HG03457 (cell line): ENCODE measurements at regions not wholly inside any gene's neighbourhood (a gene's known extent, or its start where the extent isn't known, plus 50 kb on each side); places are given as distances from the start of the nearest gene placed in this dataset.
"Not testable (repeated sequence)": the region's sequence is repeated elsewhere in the genome, so short reads cannot be mapped to it uniquely, and the experiment has no call there.

Source experiments
- ATAC-seq: cut with Tn5 transposase; IDR thresholded peaks from one replicate; pipeline ENCODE4 v1.9.1; 2021; ENCODE audit warnings: moderate number of reproducible peaks; ENCODE audit not compliant: unreplicated experiment

- ATAC-seq, result no peak
Observed at GRCh38 chr4:166153548-166153947, 280.5 kb downstream of the TLL1 start.

- ATAC-seq, result no peak
Observed at GRCh38 chr4:166162327-166162726, 289.3 kb downstream of the TLL1 start.

- ATAC-seq, result peak; percentile 98
Observed at GRCh38 chr4:166165829-166166420, 292.9 kb downstream of the TLL1 start.

GRCh38 chr4:166169111-166169510 lies 296.1 kb downstream of the TLL1 start:
- no peak for ATAC-seq

GRCh38 chr4:166172619-166173018 lies 299.6 kb downstream of the TLL1 start:
- no peak for ATAC-seq

- ATAC-seq, result no peak
Observed at GRCh38 chr4:166174717-166175490, 301.9 kb downstream of the TLL1 start.

- ATAC-seq, result no peak
Observed at GRCh38 chr4:166182145-166182544, 309.1 kb downstream of the TLL1 start.

GRCh38 chr4:166195101-166195500 lies 322.1 kb downstream of the TLL1 start:
- no peak for ATAC-seq

- ATAC-seq, result no peak
Observed at GRCh38 chr4:166197166-166197565, 324.1 kb downstream of the TLL1 start.

- ATAC-seq, result no peak
Observed at GRCh38 chr4:166198041-166198440, 325.0 kb downstream of the TLL1 start.

GRCh38 chr4:166198516-166199310 lies 325.7 kb downstream of the TLL1 start:
- no peak for ATAC-seq

GRCh38 chr4:166202991-166203390 lies 330.0 kb downstream of the TLL1 start:
- no peak for ATAC-seq

- ATAC-seq, result not testable (repeated sequence)
Observed at GRCh38 chr4:166212326-166212725, 339.3 kb downstream of the TLL1 start.

GRCh38 chr4:166222271-166222670 lies 349.2 kb downstream of the TLL1 start:
- no peak for ATAC-seq

GRCh38 chr4:166228112-166228511 lies 355.1 kb downstream of the TLL1 start:
- no peak for ATAC-seq

GRCh38 chr4:166229799-166230198 lies 356.8 kb downstream of the TLL1 start:
- no peak for ATAC-seq

- no peak for ATAC-seq
Observed at GRCh38 chr4:166230841-166231240, 357.8 kb downstream of the TLL1 start.

- ATAC-seq, result no peak
Observed at GRCh38 chr4:166239354-166239753, 366.3 kb downstream of the TLL1 start.

GRCh38 chr4:166252487-166253402 lies 379.7 kb downstream of the TLL1 start:
- ATAC-seq, result no peak

- ATAC-seq, result no peak
Observed at GRCh38 chr4:166257276-166257675, 384.2 kb downstream of the TLL1 start.

- no peak for ATAC-seq
Observed at GRCh38 chr4:166257891-166258290, 384.9 kb downstream of the TLL1 start.
